Stimulated activated CD8-positive, alpha-beta memory T cell treated with anti-CD3 and anti-CD28 coated beads, Interleukin-12 subunit alpha, Interleukin-12 subunit beta, amount 100 ng/mL, for 24 hours (primary cell): ENCODE measurements at regions not wholly inside any gene's neighbourhood (a gene's known extent, or its start where the extent isn't known, plus 50 kb on each side); places are given as distances from the start of the nearest gene placed in this dataset.
A peak's percentile ranks its signal among the peaks of the same experiment; 100 is the strongest.
"Not testable (repeated sequence)": the region's sequence is repeated elsewhere in the genome, so short reads cannot be mapped to it uniquely, and the experiment has no call there.

ENCODE experiments used
- DNase-seq: peaks from one replicate; pipeline ENCODE4 v3.0.0-alpha.2; 2020; ENCODE audit errors: extremely low read depth

GRCh38 chr2:64743739-64744330 is 90.1 kb upstream of the SERTAD2 start:
- no peak for DNase-seq

DNA sequence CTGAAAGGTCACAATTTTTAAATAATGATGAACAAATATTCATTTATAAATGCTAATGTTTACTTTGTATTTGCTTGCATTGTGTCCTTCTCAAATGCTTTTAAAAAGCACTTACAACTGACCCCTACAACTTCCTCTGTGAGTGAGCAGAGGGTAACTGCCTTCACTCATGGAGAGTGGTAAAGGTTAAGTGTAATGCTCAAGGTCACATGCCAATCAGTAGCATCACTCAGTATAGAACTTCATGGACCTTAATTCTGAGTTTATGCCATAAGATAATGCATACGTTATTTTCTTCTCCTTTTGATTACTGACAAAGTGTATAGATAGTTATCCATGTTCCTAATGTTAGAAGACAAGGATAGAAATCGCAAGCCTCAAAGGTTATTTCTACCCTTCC is 91.8 kb upstream of the SERTAD2 start:
- no peak for DNase-seq

- DNase-seq, result not testable (repeated sequence)
Observed at GRCh38 chr2:64747690-64748091, 94.0 kb upstream of the SERTAD2 start.

- no peak for DNase-seq
Observed at GRCh38 chr2:64748147-64748546, 94.4 kb upstream of the SERTAD2 start.

DNA sequence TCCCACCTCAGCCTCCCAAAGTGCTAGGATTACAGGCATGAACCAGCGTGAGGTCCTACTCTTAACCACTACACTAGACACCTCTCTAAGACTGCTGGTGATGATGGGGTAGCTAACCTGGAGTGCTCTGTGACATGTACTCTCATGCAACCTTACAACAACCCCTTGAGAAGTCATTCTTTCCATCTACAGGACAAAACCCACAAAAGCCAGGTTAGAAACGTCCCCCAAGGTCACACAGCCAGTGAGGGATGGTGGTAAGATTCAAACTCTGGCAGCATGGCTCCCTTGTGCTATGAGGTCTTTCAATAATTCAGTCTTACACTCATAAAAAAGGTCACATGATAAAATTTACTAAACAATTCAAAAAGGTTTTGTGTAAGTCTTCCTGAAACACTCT is 94.8 kb upstream of the SERTAD2 start:
- DNase-seq, result no peak

GRCh38 chr2:64749446-64749845 is 95.7 kb upstream of the SERTAD2 start:
- DNase-seq, result no peak

GRCh38 chr2:64750001-64750816 is 96.5 kb upstream of the SERTAD2 start:
- DNase-seq, result no peak

DNA sequence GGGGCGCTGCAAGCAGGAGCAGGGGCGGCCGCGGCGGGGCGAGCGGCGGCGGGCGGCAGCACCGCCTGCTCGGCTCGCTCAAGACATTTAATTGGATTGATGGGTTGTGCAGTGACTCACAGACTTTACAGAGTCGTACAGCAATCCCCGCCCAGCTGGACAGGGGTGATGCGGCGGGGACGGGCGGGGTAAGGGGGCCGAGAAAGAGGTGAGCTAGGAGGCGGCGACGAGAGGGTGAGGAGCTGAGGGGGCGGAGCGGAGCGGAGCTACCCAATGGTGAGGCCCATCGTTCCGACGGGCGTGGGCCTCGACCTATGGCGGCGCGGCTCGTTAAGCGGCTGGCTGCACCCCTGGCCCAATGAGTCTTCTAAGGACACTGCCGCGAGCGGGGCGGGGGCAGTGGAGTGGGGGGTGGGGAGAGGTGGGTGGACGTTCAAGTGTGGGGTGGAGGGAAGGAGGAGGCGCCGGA is 97.1 kb upstream of the SERTAD2 start:
- DNase-seq, result peak; percentile 92

- no peak for DNase-seq
Observed at GRCh38 chr2:64751286-64752260, 97.9 kb upstream of the SERTAD2 start.

DNA sequence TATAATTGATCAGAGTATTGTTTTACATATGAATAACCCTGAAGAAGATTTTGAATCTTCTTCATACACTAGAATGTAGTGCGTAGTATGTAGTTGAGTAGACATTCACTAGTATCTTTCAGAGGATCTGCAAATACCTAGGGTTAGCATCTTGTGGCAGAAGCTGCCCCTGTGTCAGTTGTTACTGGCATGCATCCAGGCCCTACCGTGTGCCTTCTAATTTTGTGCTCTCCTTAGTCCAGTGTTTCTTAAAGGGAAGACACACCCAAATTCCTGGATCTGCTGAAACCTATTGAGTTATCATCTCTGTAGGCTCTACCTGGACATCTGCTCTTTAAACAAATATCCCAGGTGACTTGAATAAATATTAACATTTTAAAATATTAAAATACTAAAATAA is 99.7 kb upstream of the SERTAD2 start:
- no peak for DNase-seq

- DNase-seq, result no peak
Observed at GRCh38 chr2:64754570-64754969, 100.9 kb upstream of the SERTAD2 start.

GRCh38 chr2:64757126-64757525 is 103.4 kb upstream of the SERTAD2 start:
- no peak for DNase-seq

DNA sequence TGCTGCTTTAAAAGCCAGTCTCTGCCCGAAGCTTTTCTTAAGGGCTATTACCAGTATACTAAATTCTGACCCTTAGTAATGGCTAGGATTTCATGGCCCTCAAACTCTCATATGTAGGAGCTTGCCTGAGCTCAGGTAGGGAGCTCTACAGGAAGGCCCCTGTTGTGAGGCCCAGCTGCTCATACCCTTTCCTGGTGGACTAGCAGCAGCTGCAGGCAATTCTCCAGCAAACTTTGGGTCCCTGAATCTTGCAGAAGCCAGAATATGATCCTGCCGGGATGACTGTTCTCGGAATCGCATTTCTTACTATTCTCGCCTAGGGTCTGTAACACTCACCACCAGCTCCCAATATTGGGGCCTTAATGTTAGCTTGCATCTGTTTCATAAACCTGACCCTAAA is 106.4 kb upstream of the SERTAD2 start:
- no peak for DNase-seq

DNA sequence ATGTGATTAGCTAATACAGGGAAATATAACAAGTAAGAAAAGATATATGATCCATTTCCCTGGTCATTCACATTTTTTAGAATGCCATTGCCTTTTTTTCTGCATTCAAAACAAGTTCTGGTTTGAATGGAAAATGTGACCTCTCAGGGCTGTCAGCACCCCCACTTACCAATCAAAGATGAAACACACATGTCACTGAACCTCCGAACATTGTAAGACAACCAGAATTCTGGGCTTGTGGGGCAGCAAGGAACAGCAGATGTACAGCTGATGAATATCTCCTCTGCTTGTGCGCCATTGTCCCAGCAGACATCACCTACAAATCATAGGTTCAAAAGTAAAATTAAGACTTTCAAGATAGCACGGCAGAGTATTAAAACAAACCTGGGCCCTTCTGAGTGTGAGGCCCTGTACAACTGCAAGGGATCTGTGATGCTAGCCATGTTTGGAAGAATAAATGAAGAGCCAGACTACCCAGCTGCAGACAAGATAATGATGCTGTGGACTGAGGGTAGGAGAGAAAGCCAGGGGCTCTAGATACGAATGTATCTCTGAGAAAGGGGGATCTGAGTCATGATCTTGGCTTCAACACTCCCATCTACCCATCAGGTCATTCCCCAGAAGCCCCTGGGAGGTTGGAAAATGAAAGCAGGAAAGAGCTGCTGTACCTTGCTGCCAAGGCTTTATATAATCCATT is 108.7 kb upstream of the SERTAD2 start:
- DNase-seq, result no peak

DNA sequence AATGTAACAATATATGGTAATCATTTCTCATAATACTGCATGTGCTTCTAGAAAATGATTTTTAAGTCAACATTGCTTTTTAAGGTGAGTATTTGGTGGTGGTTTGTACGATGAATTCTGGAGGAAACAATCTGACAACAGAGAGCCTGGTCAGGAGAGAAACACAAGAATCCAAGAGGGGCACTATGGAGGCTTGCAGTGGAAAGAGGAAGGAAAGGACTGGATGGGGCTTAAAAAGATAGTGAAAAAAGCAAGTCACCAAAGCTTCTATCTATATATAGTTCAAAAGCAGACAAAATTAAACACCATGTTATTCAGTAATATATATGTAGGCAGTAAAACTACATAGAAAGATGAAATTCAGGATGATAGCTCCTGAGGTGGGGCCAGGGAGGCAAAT is 109.4 kb upstream of the SERTAD2 start:
- DNase-seq, result no peak

DNA sequence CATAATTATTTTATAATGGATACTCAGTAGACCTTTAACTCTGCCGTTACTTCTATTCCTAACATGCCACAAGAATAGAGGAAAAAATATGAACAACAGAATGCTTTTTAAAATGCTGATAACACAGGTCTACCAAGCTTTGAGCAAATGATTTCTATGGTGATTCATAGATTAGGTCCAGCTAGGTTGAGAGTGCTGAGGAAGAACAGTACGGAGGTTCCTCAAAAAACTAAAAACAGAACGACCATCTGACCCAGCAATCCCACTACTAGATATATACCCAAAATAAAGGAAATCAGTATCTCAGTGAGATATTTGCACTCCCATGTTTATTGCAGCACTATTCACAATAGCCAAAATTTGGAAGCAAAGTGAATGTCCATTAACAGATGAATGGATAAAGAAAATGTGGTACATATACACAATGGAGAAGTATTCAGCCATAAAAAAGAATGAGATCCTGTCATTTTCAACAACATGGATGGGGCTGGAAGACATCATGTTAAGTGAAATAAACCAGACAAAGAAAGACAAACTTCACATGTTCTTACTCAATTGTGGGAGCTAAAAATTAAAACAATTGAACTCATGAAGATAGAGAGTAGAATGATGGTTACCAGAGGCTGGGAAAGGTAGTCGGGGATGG is 111.6 kb upstream of the SERTAD2 start:
- DNase-seq, result no peak

DNA sequence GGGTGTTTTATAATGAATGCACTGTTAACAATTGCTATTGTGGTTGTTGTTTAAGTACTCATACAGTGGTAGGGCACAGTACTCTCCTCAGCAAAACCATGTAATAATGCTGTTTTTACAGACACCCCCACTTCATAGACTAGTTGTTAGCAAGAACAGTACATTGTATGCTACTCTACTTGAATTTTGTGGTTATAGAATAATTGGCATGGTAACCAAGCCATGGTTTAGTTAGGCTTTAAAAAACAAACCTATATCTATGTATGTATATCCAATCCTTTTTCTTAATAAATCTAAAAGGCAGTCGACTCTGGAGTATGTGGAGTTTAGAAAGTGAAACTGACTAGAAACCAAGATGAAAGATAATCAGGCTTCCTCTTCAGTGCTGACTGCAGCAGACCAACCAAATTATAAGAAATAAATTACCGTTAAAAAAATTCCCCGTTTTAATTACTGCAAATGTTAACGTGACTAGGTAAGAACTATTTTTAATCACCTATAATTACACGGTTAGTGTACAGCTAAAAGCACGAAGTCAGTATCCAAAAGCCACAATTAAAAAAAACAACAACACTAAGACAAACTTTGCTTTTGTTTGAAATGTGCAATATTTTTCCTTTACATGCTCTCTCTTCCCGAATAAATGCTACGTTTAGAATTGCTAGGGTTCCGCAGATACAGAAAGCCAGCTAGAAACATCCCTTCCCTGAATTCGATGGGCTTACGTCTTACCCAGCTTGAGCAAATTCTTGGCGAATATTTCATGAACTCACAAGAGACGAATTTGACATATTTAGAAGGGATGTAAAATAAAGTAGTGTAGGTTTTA is 113.3 kb upstream of the SERTAD2 start:
- DNase-seq, result no peak

DNA sequence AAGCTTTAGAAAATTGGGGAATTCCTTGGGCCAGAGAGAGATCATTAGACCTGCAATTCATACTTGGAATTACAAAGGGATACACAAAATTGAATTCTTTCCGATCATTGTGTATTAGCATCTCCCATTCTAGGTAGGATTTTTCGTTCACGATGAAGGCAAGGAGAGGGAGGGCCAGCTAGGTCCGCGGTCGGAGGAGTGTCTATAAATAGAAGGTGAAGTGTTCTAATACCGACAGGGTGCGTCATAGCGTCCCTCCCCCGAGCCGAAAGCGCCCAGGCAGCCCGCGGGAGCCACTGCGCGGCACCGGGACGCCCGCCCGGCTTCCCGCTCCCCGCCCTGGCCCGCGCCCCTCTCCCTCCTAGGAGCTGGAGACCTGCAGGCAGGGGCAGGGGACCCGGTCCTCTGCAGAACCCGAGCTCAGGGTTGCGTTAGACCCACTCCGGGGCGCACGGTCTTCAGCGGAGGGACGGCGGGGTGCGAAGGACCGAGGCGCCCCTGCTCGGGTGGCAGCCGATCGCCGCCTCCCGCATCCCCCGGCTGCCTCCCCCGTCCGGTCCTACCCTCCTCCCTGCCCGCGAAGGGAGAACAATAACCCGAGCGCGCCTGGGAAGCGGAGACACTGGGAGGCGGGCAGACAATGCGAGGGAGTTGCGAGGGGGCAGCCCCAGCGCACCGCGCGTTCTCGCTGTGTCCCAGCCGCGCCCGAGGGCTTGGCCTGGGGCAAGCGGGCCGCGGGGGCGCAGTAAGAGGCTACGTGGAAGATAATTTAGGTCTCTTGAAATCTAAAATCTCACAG is 114.2 kb upstream of the SERTAD2 start:
- DNase-seq, result peak; percentile 61

DNA sequence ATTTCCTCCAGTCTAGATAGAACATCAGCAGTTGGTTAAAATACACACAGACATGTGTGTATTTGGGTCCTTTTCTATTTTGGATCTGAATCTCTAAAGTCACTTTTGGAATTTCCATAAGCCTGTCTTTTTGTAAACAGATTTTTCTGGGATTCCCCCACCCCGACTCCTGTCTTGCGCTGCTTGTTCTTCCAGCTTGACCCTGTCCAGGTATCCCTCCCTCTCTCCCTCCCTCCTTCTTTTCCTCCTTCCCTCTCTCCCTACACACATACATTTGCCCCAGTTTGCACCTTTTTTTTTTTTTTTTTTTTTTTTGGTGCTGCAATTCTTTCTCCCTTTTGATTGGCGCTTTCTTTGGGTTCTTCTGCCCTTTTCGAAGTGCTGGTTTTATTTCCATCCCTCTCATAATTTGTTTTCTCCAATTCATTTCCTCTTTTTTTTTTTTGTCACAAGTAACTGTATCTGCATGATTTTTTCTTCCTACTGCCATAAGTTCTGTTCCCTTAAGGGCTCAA is 114.8 kb upstream of the SERTAD2 start:
- no peak for DNase-seq
